Spleen (tissue), 11 donors: ENCODE measurements at regions not wholly inside any gene's neighbourhood (a gene's known extent, or its start where the extent isn't known, plus 50 kb on each side); places are given as distances from the start of the nearest gene placed in this dataset.

Experiments used
- DNase-seq: peaks from one replicate; pipeline ENCODE4 v3.0.0-alpha.2; 2020
- H3K27ac ChIP-seq, 8 donors: fragments of 200-600 bp; sonication (generic) in 7 of 8; 1 replicate in 4 of 8; 2 replicates in 4 of 8; pipeline versions ENCODE4 v1.5.0 to v1.8.0; 2016 to 2021; ENCODE audit warnings: inconsistent platforms in 4 of 8, mild to moderate bottlenecking in 4 of 8, moderate library complexity in 1 of 8
- H3K27me3 ChIP-seq, 7 donors: fragments of 200-600 bp; sonication (generic) in 6 of 7; replicated peaks in 1 of 7; 1 replicate in 4 of 7; 2 replicates in 3 of 7; pipeline versions ENCODE4 v1.5.0 to v1.8.0; 2016 to 2021; ENCODE audit warnings: inconsistent platforms in 3 of 7, mild to moderate bottlenecking in 1 of 7
- H3K36me3 ChIP-seq, 6 donors: fragments of 200-600 bp; sonication (generic) in 5 of 6; 1 replicate in 4 of 6; 2 replicates in 2 of 6; pipeline versions ENCODE4 v1.5.0 to v1.8.0; 2016 to 2021; ENCODE audit warnings: inconsistent platforms in 2 of 6
- H3K4me1 ChIP-seq, 6 donors: fragments of 200-600 bp; sonication (generic) in 5 of 6; 1 replicate in 3 of 6; 2 replicates in 3 of 6; pipeline versions ENCODE4 v1.5.0 to v1.8.0; 2016 to 2021; ENCODE audit warnings: inconsistent platforms in 3 of 6
- H3K4me3 ChIP-seq, 8 donors: fragments of 200-600 bp; sonication (generic) in 7 of 8; 1 replicate in 4 of 8; 2 replicates in 4 of 8; pipeline versions ENCODE4 v1.5.0 to v1.8.0; 2016 to 2021; ENCODE audit warnings: inconsistent platforms in 4 of 8, mild to moderate bottlenecking in 4 of 8, moderate library complexity in 2 of 8
- H3K9me3 ChIP-seq, 8 donors: fragments of 200-600 bp; sonication (generic) in 7 of 8; 1 replicate in 4 of 8; 2 replicates in 4 of 8; pipeline versions ENCODE4 v1.5.0 to v1.8.0; 2016 to 2021; ENCODE audit warnings: inconsistent platforms in 4 of 8
- POLR2A ChIP-seq, 3 donors: fragments of 450-650 bp; IDR thresholded peaks; one replicate each; pipeline ENCODE4 v1.5.1; 2017; ENCODE audit warnings: antibody characterized with exemption in 3 of 3, mild to moderate bottlenecking in 1 of 3
- POLR2AphosphoS5 ChIP-seq, 3 donors: sonication (generic); formaldehyde crosslinking; IDR thresholded peaks; one replicate each; pipeline ENCODE4 v1.5.1; 2017; ENCODE audit warnings: antibody characterized with exemption in 3 of 3
- WGBS, 5 donors: extraction: QIAGEN DNeasy Blood & Tissue Kit in 3 of 5; methylation state at CpG; one replicate each; pipeline versions ENCODE4 v1.1.5 to v1.1.7; 2013 to 2018; 5-methylcytosine and 5-hydroxymethylcytosine counted together
- intact Hi-C: fragments of 100-400 bp; cut with DNase I; formaldehyde crosslinking; loops from one replicate; pipeline ENCODE4 v1.15.0; 2023; ENCODE audit warnings: low total_unique reads
- TF ChIP-seq, protein P1 (sequence below), 11 experiments: fragments of 200-600 bp in 7 of 11; fragments of 450-650 bp in 4 of 11; sonication (generic) in 4 of 11; IDR thresholded peaks in 8 of 11; conservative IDR thresholded peaks in 3 of 11; 1 replicate in 7 of 11; 2 replicates in 4 of 11; pipeline versions ENCODE4 v1.4.0 to v1.8.0; 2016 to 2021; ENCODE audit warnings: antibody characterized with exemption in 11 of 11, inconsistent platforms in 4 of 11, mild to moderate bottlenecking in 1 of 11
- donor health status: healthy with polysubstance abuse.
- donor health status: DM: no; HTN: no; CAD: no; lungs with moderate emphysema.
- donor health status: DM: no; HTN: no; CAD: no.
- donor health status: Bipolar disorder and iron deficiency.
- donor health status: healthy.
- donor health status: DM: no; HTN: no; CAD: no.
- donor health status: DM: yes; HTN: yes; CAD: no.

DNA sequence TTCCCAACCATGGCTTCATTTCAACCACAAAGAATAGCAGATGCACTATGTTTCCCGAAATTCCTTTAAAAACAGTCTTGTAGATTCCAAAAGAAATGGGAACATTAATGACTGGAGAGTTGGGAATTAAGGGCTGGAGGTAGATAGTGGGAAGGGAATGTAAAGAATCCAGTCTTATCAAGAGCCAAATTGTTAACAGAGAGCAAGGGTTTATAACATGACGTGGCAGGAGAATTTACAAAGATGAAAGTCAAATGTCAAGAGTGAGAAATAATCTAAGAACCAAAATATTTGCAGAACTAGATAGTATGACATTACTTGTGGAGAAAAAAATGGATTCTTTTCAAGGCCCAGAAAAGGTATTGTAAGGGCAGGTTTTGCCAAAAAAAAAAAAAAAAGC, 200.9 kb downstream of the GRIN2B start:
- TF ChIP-seq POLR2AphosphoS5 (IDR thresholded peaks at IDR 0.05), result no peak
- TF ChIP-seq, protein P1, sequence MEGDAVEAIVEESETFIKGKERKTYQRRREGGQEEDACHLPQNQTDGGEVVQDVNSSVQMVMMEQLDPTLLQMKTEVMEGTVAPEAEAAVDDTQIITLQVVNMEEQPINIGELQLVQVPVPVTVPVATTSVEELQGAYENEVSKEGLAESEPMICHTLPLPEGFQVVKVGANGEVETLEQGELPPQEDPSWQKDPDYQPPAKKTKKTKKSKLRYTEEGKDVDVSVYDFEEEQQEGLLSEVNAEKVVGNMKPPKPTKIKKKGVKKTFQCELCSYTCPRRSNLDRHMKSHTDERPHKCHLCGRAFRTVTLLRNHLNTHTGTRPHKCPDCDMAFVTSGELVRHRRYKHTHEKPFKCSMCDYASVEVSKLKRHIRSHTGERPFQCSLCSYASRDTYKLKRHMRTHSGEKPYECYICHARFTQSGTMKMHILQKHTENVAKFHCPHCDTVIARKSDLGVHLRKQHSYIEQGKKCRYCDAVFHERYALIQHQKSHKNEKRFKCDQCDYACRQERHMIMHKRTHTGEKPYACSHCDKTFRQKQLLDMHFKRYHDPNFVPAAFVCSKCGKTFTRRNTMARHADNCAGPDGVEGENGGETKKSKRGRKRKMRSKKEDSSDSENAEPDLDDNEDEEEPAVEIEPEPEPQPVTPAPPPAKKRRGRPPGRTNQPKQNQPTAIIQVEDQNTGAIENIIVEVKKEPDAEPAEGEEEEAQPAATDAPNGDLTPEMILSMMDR (IDR thresholded peaks at IDR 0.05 in 8 of 11, conservative IDR thresholded peaks at IDR 0.05 in 3 of 11), result no peak
- TF ChIP-seq POLR2A (IDR thresholded peaks at IDR 0.05), result no peak
- Histone ChIP-seq H3K27me3 (no peaks in the 10 kb centered on the region), H3K36me3 (no peaks in the 10 kb centered on the region), H3K4me1 (no peaks in the 10 kb centered on the region), H3K27ac (no peak overlapping the region), H3K4me3 (no peak overlapping the region), H3K9me3 (no peaks in the 10 kb centered on the region)
- 54 to 79% (median 67%) methylated on average over 2 of the region's 2 CpGs for WGBS, 5 donors
- no peak for DNase-seq
- intact Hi-C loops, result no loop called here

DNA sequence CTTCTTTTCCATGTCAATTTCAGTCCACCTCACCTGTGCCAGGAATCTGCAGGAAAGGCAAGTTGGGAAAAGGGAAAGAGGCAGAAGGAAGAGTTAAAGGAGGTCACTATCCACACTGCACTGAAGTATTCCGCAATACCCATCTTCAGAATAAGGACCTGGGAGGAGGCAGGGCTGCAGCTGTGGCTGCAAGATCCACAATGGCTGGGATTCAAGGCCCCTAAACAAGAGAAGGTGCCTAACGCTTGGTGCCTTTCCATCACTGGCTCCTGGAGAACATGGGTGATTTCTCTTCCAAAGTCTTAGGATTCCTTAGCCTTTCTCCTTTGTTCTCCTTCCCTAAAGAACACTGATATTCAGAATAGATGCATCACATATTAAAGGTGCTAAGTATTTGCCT, 204.0 kb downstream of the GRIN2B start:
- Histone ChIP-seq H3K4me3 (no peak overlapping the region), H3K4me1 (no peaks in the 10 kb centered on the region), H3K27me3 (no peaks in the 10 kb centered on the region), H3K9me3 (no peaks in the 10 kb centered on the region), H3K27ac (no peak overlapping the region), H3K36me3 (no peaks in the 10 kb centered on the region)
- 57 to 91% (median 85%) methylated on average over 2 of the region's 2 CpGs for WGBS, 5 donors
- DNase-seq, result no peak
- TF ChIP-seq POLR2AphosphoS5 (IDR thresholded peaks at IDR 0.05), result no peak
- TF ChIP-seq POLR2A (IDR thresholded peaks at IDR 0.05), result no peak
- TF ChIP-seq, protein P1 (IDR thresholded peaks at IDR 0.05 in 8 of 11, conservative IDR thresholded peaks at IDR 0.05 in 3 of 11), result no peak
- intact Hi-C loops, result no loop called here

DNA sequence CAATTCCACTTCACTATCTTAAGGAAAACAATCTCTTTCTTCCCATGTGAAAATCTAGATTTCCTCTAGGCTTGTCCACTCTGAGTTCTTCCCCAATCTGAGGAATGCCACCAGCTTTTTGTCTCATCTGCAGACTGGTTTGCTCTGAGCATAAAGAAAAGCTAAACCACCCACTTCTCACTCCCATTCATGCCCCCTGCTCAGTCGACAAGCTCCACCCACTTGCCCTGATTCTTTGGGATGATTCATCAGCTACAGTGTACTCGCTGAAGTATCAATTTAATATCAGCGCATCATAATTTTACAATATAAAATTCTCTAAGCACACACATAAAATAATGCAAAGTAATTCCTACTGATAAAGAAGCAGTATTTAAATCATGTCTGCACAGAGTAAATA, 209.1 kb downstream of the GRIN2B start:
- no peaks in the 10 kb centered on the region for H3K27me3 ChIP-seq
- H3K36me3 ChIP-seq, result no peaks in the 10 kb centered on the region
- intact Hi-C loops, result no loop called here
- TF ChIP-seq POLR2AphosphoS5 (IDR thresholded peaks at IDR 0.05) (no peak), POLR2A (IDR thresholded peaks at IDR 0.05) (no peak)
- TF ChIP-seq, protein P1 (IDR thresholded peaks at IDR 0.05 in 8 of 11, conservative IDR thresholded peaks at IDR 0.05 in 3 of 11), result no peak
- 58 to 89% (median 84%) methylated on average over 3 of the region's 3 CpGs for WGBS, 5 donors
- H3K4me1 ChIP-seq, result no peaks in the 10 kb centered on the region
- no peaks in the 10 kb centered on the region for H3K9me3 ChIP-seq
- DNase-seq, result no peak
- H3K4me3 ChIP-seq, result no peak overlapping the region
- H3K27ac ChIP-seq, result no peak overlapping the region

DNA sequence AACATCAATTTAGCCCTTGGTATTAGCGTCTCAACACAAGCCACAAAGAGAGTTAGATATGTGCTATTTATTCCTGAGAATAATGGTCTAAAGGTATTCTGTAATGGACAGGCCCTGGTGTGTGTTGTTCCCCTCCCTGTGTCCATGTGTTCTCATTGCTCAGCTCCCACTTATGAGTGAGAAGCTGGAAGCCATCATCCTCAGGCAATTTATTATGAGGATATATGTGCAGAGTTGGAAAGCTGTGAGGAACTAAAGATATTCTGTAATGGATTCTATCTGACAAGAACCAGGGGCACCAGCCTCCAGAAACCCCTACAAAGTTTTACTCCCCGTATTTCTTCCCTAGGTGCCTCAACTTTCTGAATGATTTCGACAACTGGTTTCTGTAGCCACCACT, 210.8 kb downstream of the GRIN2B start:
- Histone ChIP-seq H3K9me3 (no peaks in the 10 kb centered on the region), H3K4me1 (no peaks in the 10 kb centered on the region), H3K27ac (no peak overlapping the region), H3K4me3 (no peak overlapping the region), H3K27me3 (no peaks in the 10 kb centered on the region), H3K36me3 (no peaks in the 10 kb centered on the region)
- 78 to 83% (median 81%) methylated on average over 3 of the region's 3 CpGs for WGBS, 5 donors
- intact Hi-C loops, result no loop called here
- no peak for DNase-seq
- TF ChIP-seq POLR2AphosphoS5 (IDR thresholded peaks at IDR 0.05) (no peak), POLR2A (IDR thresholded peaks at IDR 0.05) (no peak)
- TF ChIP-seq, protein P1 (IDR thresholded peaks at IDR 0.05 in 8 of 11, conservative IDR thresholded peaks at IDR 0.05 in 3 of 11), result no peak
